ENCODE measurements at regions not wholly inside any gene's neighbourhood (a gene's known extent, or its start where the extent isn't known, plus 50 kb on each side); places are given as distances from the start of the nearest gene placed in this dataset.
"Not testable (repeated sequence)": the region's sequence is repeated elsewhere in the genome, so short reads cannot be mapped to it uniquely, and the experiment has no call there.

- not testable (repeated sequence) for TF ChIP-seq POLR2A (IDR thresholded peaks at IDR 0.05; ENCODE audit: extremely low read depth, insufficient read length); CTCF (IDR thresholded peaks at IDR 0.05; ENCODE audit: low read depth, low read length); MAX (IDR thresholded peaks at IDR 0.05; ENCODE audit: low read depth, low read length)
These were observed 160.0 kb upstream of the IRS4 start for GRCh38 chrX:108896349-108896748.

Data from NB4 (cell line).